Vagina (tissue), 2 donors: ENCODE measurements at regions not wholly inside any gene's neighbourhood (a gene's known extent, or its start where the extent isn't known, plus 50 kb on each side); places are given as distances from the start of the nearest gene placed in this dataset.

Experiments used
- POLR2A ChIP-seq, 2 donors: fragments of 450-650 bp; IDR thresholded peaks; one replicate each; pipeline ENCODE4 v1.6.1; 2017; ENCODE audit warnings: antibody characterized with exemption in 2 of 2, mild to moderate bottlenecking in 2 of 2, moderate library complexity in 2 of 2
- TF ChIP-seq, protein P1 (sequence below), 3 experiments: fragments of 450-650 bp in 2 of 3; fragments of 200-600 bp in 1 of 3; sonication (generic) in 1 of 3; IDR thresholded peaks; one replicate each; pipeline ENCODE4 v1.5.1; 2017 to 2019; ENCODE audit warnings: antibody characterized with exemption in 3 of 3, mild to moderate bottlenecking in 2 of 3, moderate library complexity in 2 of 3

DNA sequence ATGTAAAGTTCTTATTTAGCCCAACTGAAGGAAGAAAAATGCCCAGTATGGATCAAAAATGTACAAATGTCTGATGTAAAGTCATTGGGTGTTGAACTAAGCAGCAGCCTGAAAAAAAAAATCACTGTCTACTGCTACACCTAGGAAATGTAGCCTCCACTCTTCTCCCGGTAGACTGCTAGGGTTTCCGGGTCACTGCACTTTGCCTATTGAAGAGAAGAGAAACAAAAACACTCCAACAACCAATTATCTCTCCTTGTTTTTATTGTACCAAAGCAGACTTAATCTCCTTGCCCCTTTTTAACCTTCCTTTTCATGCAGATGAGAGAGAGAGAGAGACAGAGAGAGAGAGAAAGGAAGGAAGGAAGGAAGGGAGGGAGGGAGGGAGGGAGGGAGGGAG is 140.2 kb upstream of the SETMAR start:
- TF ChIP-seq, protein P1, sequence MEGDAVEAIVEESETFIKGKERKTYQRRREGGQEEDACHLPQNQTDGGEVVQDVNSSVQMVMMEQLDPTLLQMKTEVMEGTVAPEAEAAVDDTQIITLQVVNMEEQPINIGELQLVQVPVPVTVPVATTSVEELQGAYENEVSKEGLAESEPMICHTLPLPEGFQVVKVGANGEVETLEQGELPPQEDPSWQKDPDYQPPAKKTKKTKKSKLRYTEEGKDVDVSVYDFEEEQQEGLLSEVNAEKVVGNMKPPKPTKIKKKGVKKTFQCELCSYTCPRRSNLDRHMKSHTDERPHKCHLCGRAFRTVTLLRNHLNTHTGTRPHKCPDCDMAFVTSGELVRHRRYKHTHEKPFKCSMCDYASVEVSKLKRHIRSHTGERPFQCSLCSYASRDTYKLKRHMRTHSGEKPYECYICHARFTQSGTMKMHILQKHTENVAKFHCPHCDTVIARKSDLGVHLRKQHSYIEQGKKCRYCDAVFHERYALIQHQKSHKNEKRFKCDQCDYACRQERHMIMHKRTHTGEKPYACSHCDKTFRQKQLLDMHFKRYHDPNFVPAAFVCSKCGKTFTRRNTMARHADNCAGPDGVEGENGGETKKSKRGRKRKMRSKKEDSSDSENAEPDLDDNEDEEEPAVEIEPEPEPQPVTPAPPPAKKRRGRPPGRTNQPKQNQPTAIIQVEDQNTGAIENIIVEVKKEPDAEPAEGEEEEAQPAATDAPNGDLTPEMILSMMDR (IDR thresholded peaks at IDR 0.05), result no peak
- no peak for TF ChIP-seq POLR2A (IDR thresholded peaks at IDR 0.05)
